Activated naive CD4-positive, alpha-beta T cell (primary cell): ENCODE measurements at regions not wholly inside any gene's neighbourhood (a gene's known extent, or its start where the extent isn't known, plus 50 kb on each side); places are given as distances from the start of the nearest gene placed in this dataset.
"Not testable (repeated sequence)": the region's sequence is repeated elsewhere in the genome, so short reads cannot be mapped to it uniquely, and the experiment has no call there.

ENCODE experiments used
- DNase-seq, 4 experiments: peaks; one replicate each; lab custom pipeline; 2025; lab: John Stamatoyannopoulos, UW

DNA sequence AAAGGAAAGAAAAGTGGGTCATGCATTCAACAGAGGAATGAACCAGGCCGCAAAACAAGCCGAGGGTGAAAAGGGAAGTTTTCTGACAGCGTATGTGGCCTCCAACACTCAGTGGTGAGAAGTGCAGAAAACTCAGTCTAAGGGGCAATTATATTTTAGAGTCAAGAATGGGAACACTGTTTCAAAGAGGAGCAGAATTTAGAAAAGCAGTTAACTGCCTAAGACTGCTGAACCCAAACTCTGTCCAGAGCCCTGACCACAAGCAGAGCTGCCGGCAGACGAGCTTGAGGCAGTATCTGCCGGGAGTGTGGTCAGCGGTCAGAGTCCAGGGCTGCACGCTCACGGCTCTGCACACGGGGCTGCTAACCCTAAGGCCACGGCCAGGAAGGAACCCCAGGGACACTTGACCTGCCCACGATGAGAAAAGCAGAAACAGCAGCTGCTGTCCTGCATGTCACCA, 347.0 kb upstream of the ID2 start:
- DNase-seq = no peak

- DNase-seq = no peak
These were observed 346.1 kb upstream of the ID2 start for GRCh38 chr2:8335801-8336200.

DNA sequence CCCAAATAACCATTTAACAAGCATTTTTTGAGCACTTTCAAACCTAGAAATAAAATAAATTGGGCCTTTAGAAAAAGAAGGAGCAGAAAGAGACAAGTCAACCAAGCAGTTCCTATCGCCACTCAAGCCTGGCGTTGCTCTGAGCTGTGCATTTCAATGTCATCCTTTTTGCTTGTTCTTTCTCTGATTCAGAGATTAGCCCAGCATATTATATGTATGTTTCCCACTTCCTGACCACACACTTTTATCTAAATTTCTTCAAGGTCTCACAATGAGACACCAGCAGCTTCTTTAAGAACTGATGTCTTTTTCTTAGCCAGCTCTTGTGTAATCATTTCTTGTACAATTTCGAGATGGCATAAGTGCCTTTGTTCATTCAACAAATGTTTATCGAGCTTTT, 344.5 kb upstream of the ID2 start:
- DNase-seq = no peak

- DNase-seq = no peak
These were observed 339.4 kb upstream of the ID2 start for GRCh38 chr2:8342407-8342806.

DNA sequence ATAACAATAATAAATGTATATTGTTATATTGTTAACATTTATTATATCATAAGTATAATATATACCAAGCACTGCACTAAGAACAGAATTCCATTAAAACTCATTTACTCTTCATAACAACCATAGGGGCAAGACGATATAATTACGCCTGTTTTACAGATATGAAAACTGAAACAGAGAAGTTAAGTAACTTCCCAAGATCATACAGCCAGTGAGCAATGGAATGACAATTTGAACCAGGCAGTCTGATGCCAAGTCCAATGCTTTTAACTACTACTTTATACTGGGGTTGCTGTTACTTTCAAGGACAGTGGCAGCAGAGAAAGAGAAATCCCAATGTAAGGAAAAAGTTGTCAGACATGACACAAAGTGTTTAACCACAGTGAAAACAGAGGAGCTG, 338.8 kb upstream of the ID2 start:
- DNase-seq = no peak

DNA sequence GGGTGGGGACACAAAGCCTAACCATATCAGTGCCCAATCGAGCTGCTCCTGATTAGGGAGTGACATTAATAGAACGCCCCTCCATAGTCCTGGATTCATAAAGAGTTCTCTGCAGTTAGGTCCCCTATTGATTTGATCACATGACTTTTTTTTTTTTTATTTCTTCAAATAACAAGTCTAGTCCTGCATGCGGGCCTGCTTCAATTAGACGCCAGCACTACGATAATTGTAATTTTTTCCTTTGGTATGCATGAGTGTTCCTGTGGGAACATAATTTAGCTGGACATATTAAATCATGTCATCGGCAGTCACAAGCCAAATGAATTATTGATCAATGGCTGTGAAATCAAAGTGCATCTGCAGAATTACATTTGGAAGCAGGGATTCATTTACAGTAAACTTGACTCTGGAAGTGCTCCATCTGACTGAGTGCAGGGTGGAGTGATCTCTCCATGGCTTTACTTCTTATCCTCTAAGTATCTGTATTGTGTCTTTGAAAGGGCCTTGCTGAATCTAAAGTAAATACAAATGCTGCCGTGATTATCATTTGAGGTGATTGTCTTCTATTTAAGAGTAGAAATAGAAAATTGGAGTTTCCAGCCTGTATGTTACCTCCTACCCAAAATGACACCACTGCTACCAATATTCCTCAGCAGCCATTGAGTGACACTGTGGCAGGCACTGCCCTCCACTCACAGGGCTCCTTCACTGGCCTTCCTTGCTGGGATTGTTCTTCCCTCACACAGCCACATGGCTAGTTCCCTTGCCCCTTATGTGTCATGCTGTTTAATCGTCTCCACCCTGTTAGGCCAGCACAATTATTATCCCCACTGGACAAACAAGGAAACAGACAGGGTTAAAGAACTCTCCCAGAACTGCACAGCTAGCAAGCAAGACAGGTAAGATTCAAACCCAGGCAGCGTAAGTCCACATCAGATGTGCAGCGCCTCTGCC, 337.4 kb upstream of the ID2 start:
- DNase-seq = no peak

- no peak for DNase-seq
These were observed 336.7 kb upstream of the ID2 start for GRCh38 chr2:8345200-8345599.

GRCh38 chr2:8346208-8346607, 335.6 kb upstream of the ID2 start:
- no peak for DNase-seq

DNA sequence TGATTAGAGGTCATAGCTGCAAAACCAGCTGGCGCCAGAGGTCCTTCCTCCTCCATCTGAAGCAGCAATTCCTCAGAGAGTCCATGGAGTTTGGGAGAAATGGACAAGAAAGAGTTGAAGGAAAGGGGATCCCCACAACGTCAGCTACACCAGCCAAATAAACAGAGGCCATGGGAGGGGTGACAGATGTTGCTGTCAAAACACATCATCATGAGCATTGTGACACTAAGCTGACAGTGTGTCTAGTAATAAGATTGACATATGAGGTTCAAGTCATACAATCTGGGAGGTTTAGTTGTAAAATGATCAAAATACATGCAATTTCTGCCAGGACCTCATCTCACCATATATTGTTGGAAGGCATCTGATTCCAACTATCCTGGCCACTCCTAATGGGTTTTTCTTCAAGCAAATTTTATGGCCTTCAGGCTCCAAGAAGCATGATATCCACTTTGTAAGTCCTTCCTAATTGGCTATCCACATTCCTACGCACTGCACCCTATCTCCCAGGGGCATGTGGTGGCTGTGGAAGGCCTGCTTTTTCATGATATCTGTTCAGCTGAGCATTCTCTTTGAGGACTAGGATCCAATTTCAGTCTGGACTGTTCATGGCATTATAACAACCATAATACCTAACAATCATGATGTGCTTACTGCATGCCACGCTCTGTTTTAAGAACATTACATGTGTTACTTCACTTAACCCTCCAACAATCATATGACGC, 335.0 kb upstream of the ID2 start:
- no peak for DNase-seq

- not testable (repeated sequence) for DNase-seq
These were observed 332.9 kb upstream of the ID2 start for GRCh38 chr2:8348911-8349310.

DNA sequence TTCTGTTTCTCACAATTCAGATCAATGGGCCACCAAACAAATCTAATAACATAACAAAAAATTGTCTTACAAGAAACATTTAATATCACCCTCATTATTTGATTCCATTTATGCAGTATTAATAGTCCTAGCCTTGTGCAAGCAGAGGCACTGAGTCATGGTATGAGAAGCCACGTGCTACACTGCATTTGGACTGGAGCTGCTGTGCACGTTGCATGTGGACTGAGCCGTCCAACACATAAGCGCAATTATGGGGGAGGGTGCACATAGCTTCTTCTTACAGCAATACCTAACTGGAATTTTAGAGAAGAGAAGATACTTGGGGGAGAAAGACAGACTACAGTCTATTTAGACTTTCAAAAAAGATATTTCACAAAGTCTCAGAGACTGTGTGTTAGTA, 329.6 kb upstream of the ID2 start:
- no peak for DNase-seq

- DNase-seq = no peak
These were observed 328.9 kb upstream of the ID2 start for GRCh38 chr2:8352989-8353388.

GRCh38 chr2:8355102-8355859, 326.6 kb upstream of the ID2 start:
- no peak for DNase-seq

DNA sequence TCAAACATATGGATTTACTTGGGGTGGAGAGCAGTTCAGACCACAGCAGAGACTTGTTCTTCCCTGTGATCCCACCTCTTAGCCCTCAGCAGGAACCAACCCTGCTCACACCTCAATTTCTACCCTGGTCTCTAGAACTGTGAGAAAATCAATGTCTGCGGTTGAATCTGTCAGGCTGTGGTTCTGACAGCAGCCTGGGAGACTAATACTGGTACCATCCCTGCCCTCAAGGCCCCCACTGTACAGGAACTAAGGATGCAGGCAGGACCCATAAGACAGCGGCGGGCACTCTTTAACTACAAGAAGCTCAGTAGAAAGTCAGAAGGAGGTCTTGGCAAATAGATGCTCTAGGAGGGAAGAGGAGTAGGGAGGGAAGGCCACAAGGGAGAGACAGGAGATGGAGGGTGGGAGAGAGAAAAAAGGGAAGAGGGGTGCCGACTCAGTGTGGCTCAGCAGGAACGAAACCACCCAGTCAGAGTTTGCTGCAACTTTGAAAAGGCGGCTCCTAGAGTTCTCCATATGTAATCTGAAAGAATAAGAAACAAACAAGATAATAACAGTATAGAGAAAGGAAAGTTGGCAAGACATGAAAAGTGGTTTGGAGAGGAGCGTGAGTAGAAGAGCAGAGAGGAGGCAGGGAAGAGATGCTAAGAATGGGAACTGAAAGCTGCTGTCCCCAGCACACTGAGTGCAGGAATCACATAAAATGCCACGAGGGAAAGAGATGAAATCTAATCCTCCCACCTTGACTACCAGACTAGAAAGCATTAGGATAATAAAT, 323.9 kb upstream of the ID2 start:
- no peak for DNase-seq

DNA sequence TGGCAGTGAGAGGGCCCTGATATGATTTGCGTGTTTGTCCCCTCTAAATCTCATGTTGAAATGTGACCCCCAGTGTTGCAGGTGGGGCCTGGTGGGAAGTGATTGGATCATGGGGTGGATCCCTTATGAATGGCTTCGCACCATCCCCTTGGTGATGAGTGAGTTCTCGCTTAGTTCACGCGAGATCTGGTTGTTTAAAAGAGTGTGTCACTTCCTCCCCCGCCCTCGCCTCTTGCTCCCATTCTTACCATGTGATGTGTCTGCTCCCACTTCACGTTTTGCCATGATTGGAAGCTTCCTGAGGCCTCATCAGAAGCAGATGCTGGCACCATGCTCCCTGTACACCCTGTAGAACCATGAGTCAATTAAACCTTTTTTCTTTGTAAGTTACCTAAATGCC, 319.9 kb upstream of the ID2 start:
- DNase-seq = no peak

DNA sequence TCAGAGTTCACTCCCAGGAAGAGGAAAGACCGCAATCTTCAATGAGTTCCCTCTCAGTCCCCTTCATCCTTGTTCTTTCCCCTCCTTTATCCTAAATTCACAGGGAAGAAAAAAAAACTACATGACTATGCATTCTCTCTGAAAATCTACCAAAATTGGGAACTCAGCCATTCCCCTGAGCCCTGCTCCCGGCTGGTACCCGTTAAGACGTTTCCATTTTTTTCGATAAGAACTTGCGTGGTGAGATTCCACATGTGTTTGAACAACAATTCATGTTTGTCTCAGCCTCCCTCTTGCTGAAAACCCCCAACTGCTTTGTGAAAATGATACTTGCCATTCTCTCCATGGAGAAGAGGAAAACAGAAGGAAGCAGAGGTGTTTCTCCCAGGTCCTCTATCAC, 318.7 kb upstream of the ID2 start:
- no peak for DNase-seq

DNA sequence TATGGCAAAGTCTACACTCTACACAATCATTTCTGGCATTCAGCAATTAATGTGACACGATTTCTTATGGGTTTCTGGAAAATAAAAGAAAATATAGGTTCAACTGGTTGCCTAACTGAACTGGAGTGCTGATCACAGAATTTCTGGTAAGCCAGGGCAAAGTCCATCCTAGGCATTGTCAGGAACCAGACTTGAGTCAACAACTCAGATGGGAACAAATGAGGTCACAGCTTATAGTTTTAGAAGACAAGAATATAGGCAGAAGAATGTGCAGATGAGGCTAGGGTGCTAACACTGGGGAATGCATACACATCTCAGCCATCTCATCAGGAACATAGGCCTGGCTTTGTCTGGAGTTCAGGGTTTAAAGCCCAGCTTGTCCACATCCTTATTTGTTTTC, 317.2 kb upstream of the ID2 start:
- DNase-seq = no peak

DNA sequence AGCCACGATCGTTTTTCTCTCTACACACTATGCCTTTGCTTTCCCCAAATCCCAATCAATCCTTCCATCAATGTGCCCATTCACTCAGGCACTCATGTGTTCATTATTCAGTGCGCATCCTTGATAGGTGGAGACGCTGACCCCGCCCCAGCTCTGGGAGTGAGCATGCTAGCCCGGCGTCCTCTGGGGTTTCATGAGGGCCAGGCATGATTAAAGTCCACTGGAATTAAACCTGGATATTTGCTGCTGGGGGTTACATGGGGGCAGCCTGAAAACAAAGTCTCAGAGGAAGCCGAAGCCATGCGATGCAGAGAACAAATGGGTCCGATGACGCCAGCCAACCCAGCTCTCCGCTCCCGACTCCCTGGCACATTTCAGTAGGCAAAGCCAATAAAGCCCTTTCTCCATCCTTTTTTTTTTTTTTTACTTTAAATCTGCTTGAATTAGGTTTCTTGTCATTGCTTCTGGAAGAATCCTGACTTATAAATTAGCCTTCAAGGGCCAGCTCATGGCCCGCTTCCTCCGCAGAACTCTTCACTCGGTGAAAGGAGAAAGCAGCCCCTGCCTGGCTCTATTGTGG, 316.4 kb upstream of the ID2 start:
- DNase-seq = no peak

DNA sequence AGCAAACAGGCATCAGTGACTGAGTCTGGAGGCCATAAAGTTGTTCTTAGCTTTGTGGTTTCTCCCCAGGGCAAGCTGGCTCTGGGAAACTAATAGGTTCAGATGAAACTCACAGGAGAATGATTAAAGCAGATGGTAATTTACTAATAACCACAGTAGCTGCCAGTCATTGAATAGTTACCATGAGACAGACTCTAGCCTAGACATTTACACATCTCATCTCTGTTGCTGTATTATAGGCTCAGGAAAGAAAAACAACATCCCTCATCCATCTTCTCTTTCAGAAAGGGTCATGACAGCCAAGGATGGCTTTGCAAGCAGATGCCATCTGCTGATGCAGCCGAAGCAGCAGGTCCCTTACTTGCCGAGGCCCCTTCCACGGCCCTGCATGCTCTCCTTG, 314.0 kb upstream of the ID2 start:
- DNase-seq = no peak

- DNase-seq = no peak
These were observed 313.4 kb upstream of the ID2 start for GRCh38 chr2:8368463-8368862.

- no peak for DNase-seq
These were observed 312.3 kb upstream of the ID2 start for GRCh38 chr2:8369522-8369921.
